ENCODE measurements at regions not wholly inside any gene's neighbourhood (a gene's known extent, or its start where the extent isn't known, plus 50 kb on each side); places are given as distances from the start of the nearest gene placed in this dataset.

DNA sequence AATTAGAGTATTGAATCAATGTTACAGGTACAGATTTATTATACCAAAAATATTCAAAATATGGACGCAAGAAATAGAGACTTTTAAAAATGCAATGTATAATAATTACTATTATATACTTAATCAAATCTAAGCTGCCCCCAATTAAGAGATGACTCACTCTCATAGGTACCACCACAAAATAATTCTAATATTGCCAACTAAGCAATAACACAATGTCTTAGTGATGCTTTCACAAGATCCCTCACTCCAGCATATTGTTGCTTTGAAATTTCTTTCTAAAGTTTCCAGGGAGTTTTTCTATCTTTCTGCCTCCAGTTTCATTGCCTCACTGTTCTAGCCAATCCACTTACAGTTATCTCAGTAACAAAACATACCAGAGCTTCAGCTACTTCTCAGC, 270.0 kb upstream of the PABPC4L start:
- TF ChIP-seq POLR2A (IDR thresholded peaks at IDR 0.05; ENCODE audit: low read length) (no peak), GATA1 (IDR thresholded peaks at IDR 0.05; ENCODE audit: low read depth, low read length) (no peak)
